ENCODE measurements at regions not wholly inside any gene's neighbourhood (a gene's known extent, or its start where the extent isn't known, plus 50 kb on each side); places are given as distances from the start of the nearest gene placed in this dataset.

- Histone ChIP-seq H3K9ac (ENCODE audit: low read length) (no peak overlapping the region), H3K9me2 (ENCODE audit: insufficient read depth) (no peaks in the 10 kb centered on the region), H3K27ac (ENCODE audit: low read depth, low read length) (no peak overlapping the region), H3K4me1 (ENCODE audit: control insufficient read depth in 1 of 2, insufficient read depth in 2 of 2, low read length in 2 of 2) (no peaks in the 10 kb centered on the region), H2AFZ (ENCODE audit: low read depth, low read length, poor library complexity, severe bottlenecking) (no peak overlapping the region), H3K9me3 (ENCODE audit: control insufficient read depth in 1 of 2, insufficient read depth in 1 of 2, low read depth in 1 of 2, low read length in 2 of 2) (no peaks in the 10 kb centered on the region; a peak in 3 of 4 replicates), H3K4me3 (replicated peaks in 1 of 2; ENCODE audit: low read depth in 1 of 2, low read length in 2 of 2) (no peak overlapping the region), H3K27me3 (ENCODE audit: insufficient read depth, low read length) (no peaks in the 10 kb centered on the region), H3K4me2 (ENCODE audit: low read length) (no peak overlapping the region), H3K79me2 (ENCODE audit: insufficient read depth, low read length) (no peaks in the 10 kb centered on the region), H4K20me1 (ENCODE audit: insufficient read depth) (no peaks in the 10 kb centered on the region), H3K36me3 (ENCODE audit: control insufficient read depth in 1 of 2, insufficient read depth in 2 of 2, low read length in 2 of 2) (no peaks in the 10 kb centered on the region)
- CTCF ChIA-PET: no interaction called here
- DNase-seq (ENCODE audit: low read depth, low spot score) (no peak), ATAC-seq (no peak)
- RAD21 ChIA-PET (ENCODE audit: low non-redundant PET in 1 of 2, low total read pairs in 2 of 2, uncharacterized antibody in 2 of 2, unreplicated experiment in 2 of 2): no interaction called here
- TF ChIP-seq CTCF (IDR thresholded peaks at IDR 0.05 in 2 of 3, conservative IDR thresholded peaks at IDR 0.05 in 1 of 3; ENCODE audit: borderline replicate concordance in 1 of 3, insufficient read depth in 1 of 3, low read depth in 2 of 3, low read length in 2 of 3) (no peak), REST (IDR thresholded peaks at IDR 0.05; ENCODE audit: low read depth) (no peak), SP1 (IDR thresholded peaks at IDR 0.05; ENCODE audit: low read depth) (no peak), ELF1 (IDR thresholded peaks at IDR 0.05; ENCODE audit: borderline replicate concordance, low read depth) (no peak), SIN3A (IDR thresholded peaks at IDR 0.05; ENCODE audit: low read depth) (no peak), ZBTB33 (IDR thresholded peaks at IDR 0.05; ENCODE audit: extremely low read depth, insufficient replicate concordance, low read length) (no peak), CEBPB (IDR thresholded peaks at IDR 0.05; ENCODE audit: low read depth) (no peak), SRF (IDR thresholded peaks at IDR 0.05; ENCODE audit: low read depth) (no peak), ZFX (IDR thresholded peaks at IDR 0.05) (no peak), FOSL1 (IDR thresholded peaks at IDR 0.05; ENCODE audit: low read depth) (no peak), EZH2 (IDR thresholded peaks at IDR 0.05) (no peak), RAD21 (IDR thresholded peaks at IDR 0.05; ENCODE audit: low read depth) (no peak), CBX3 (IDR thresholded peaks at IDR 0.05; ENCODE audit: low read depth) (no peak), YY1 (IDR thresholded peaks at IDR 0.05; ENCODE audit: extremely low read depth, insufficient replicate concordance, low read depth, low read length) (no peak), EZH2phosphoT487 (IDR thresholded peaks at IDR 0.05; ENCODE audit: borderline replicate concordance) (no peak), EGR1 (IDR thresholded peaks at IDR 0.05; ENCODE audit: low read depth) (no peak), POLR2A (IDR thresholded peaks at IDR 0.05; ENCODE audit: borderline replicate concordance, extremely low read depth, insufficient read depth, insufficient read length) (no peak), POLR2AphosphoS5 (IDR thresholded peaks at IDR 0.05; ENCODE audit: low read depth, low read length) (no peak)
- BruUV-seq (replicated peaks): no TSS peak
- POLR2A ChIA-PET: no interaction called here
- intact Hi-C loops (cut with micrococcal nuclease): no loop called here
These were observed 97.5 kb upstream of the FSHR start for GRCh38 chr2:49251766-49252165.
